IMR-90 (cell line): ENCODE measurements at regions not wholly inside any gene's neighbourhood (a gene's known extent, or its start where the extent isn't known, plus 50 kb on each side); places are given as distances from the start of the nearest gene placed in this dataset.

Source experiments
- ATAC-seq: fragments of 200-7000 bp; cut with Tn5 transposase; 2 replicates; pipeline ENCODE4 v1.9.1; 2020; ENCODE audit warnings: low read depth, mild to moderate bottlenecking, moderate library complexity
- BruUV-seq: library from RNA; stranded (reverse); fragments of 400-500 nt; replicated peaks from 2 replicates; lab custom pipeline; 2021; lab: Mats Ljungman, UMichigan
- CTCF ChIA-PET: fragments of 300-600 bp; formaldehyde crosslinking; extraction: SDS; loops from one replicate; lab custom pipeline; 2021; ENCODE audit warnings: antibody characterized with exemption; lab: Yijun Ruan, JAX
- POLR2A ChIA-PET: fragments of 300-600 bp; sonication (Branson Sonifier 250); formaldehyde crosslinking; loops from one replicate; lab custom pipeline; 2022; ENCODE audit warnings: antibody characterized with exemption; ENCODE audit not compliant: unreplicated experiment; lab: Charles Lee
- DNase-seq: peaks from one replicate; pipeline ENCODE4 v3.0.0; 2013
- H2AFZ ChIP-seq: replicated peaks from 2 replicates; pipeline ENCODE3; 2013; ENCODE audit warnings: low read length, mild to moderate bottlenecking; ENCODE audit not compliant: poor library complexity
- H2AK5ac ChIP-seq: 2 replicates; pipeline ENCODE4 v1.6.1; 2013; ENCODE audit warnings: low read depth, low read length, inconsistent platforms
- H2AK9ac ChIP-seq: replicated peaks from 2 replicates; pipeline ENCODE3; 2013; ENCODE audit warnings: mild to moderate bottlenecking, low read depth, low read length, moderate library complexity; ENCODE audit not compliant: poor library complexity
- H2BK120ac ChIP-seq: 2 replicates; pipeline ENCODE4 v1.6.1; 2013; ENCODE audit warnings: low read depth, low read length, inconsistent platforms
- H2BK15ac ChIP-seq: 3 replicates; pipeline ENCODE4 v1.6.1; 2013; ENCODE audit warnings: low read depth, low read length, inconsistent platforms
- H2BK20ac ChIP-seq: 2 replicates; pipeline ENCODE4 v1.6.1; 2013; ENCODE audit warnings: low read depth, mild to moderate bottlenecking, inconsistent platforms, low read length, moderate library complexity
- H2BK5ac ChIP-seq: 2 replicates; pipeline ENCODE4 v1.6.1; 2013; ENCODE audit warnings: mild to moderate bottlenecking, low read depth, low read length, inconsistent platforms; ENCODE audit not compliant: poor library complexity, severe bottlenecking
- H3K14ac ChIP-seq: replicated peaks from 2 replicates; pipeline ENCODE4 v1.6.1; 2013; ENCODE audit warnings: low read depth, low read length, inconsistent platforms
- H3K18ac ChIP-seq: 2 replicates; pipeline ENCODE4 v1.6.1; 2013; ENCODE audit warnings: low read depth, low read length, control low read depth
- H3K23ac ChIP-seq: 2 replicates; pipeline ENCODE4 v1.6.1; 2013; ENCODE audit warnings: low read depth, low read length, inconsistent platforms
- H3K27ac ChIP-seq: 2 replicates; pipeline ENCODE4 v1.5.1; 2013; ENCODE audit warnings: mild to moderate bottlenecking, control low read depth, low read length; ENCODE audit not compliant: insufficient read depth
- H3K27me3 ChIP-seq: 2 replicates; pipeline ENCODE4 v1.6.1; 2013; ENCODE audit warnings: low read length; ENCODE audit not compliant: control insufficient read depth, insufficient read depth
- H3K36me3 ChIP-seq: 2 replicates; pipeline ENCODE4 v1.6.1; 2013; ENCODE audit warnings: low read length, mixed read lengths; ENCODE audit not compliant: control insufficient read depth, insufficient read depth
- H3K4ac ChIP-seq: 2 replicates; pipeline ENCODE4 v1.6.1; 2013; ENCODE audit warnings: low read depth, low read length, inconsistent platforms
- H3K4me1 ChIP-seq: 2 replicates; pipeline ENCODE4 v1.6.1; 2013; ENCODE audit warnings: low read length, mixed read lengths; ENCODE audit not compliant: control insufficient read depth, insufficient read depth
- H3K4me2 ChIP-seq: 2 replicates; pipeline ENCODE4 v1.6.1; 2013; ENCODE audit warnings: low read depth, mild to moderate bottlenecking, control low read depth, low read length, moderate library complexity
- H3K4me3 ChIP-seq: 2 replicates; pipeline ENCODE4 v1.5.1; 2013; ENCODE audit warnings: low read depth, mild to moderate bottlenecking, control low read depth, low read length, moderate library complexity; ENCODE audit not compliant: insufficient read depth
- H3K56ac ChIP-seq: 2 replicates; pipeline ENCODE4 v1.6.1; 2013; ENCODE audit warnings: low read length, inconsistent platforms; ENCODE audit not compliant: insufficient read depth; ENCODE audit errors: extremely low read depth
- H3K79me1 ChIP-seq, 2 experiments: 2 replicates each; pipeline ENCODE4 v1.6.1; 2013; ENCODE audit warnings: low read length in 2 of 2, inconsistent platforms in 1 of 2, low read depth in 1 of 2
- H3K9ac ChIP-seq: 2 replicates; pipeline ENCODE4 v1.6.1; 2013; ENCODE audit warnings: low read depth, low read length, control low read depth
- H3K9me1 ChIP-seq: 2 replicates; pipeline ENCODE4 v1.6.1; 2013; ENCODE audit warnings: low read length, inconsistent platforms; ENCODE audit not compliant: insufficient read depth
- H3K9me3 ChIP-seq: 2 replicates; pipeline ENCODE4 v1.6.1; 2013; ENCODE audit warnings: low read length; ENCODE audit not compliant: control insufficient read depth, insufficient read depth
- H4K20me1 ChIP-seq: 2 replicates; pipeline ENCODE4 v1.6.1; 2013; ENCODE audit warnings: low read length, inconsistent platforms; ENCODE audit not compliant: insufficient read depth
- H4K5ac ChIP-seq: 2 replicates; pipeline ENCODE4 v1.6.1; 2013; ENCODE audit warnings: mild to moderate bottlenecking, low read depth, low read length, control low read depth
- H4K8ac ChIP-seq, 2 experiments: 2 replicates each; pipeline ENCODE4 v1.6.1; 2013; ENCODE audit warnings: low read depth in 2 of 2, low read length in 2 of 2, control low read depth in 1 of 2, inconsistent platforms in 1 of 2
- H4K91ac ChIP-seq: 2 replicates; pipeline ENCODE4 v1.6.1; 2013; ENCODE audit warnings: low read depth, low read length, inconsistent platforms; ENCODE audit not compliant: insufficient read depth
- CEBPB ChIP-seq: IDR thresholded peaks from 2 replicates; pipeline ENCODE4 v1.6.1; 2012; ENCODE audit warnings: low read depth, low read length, improper control_type of control experiment
- CHD1 ChIP-seq: IDR thresholded peaks from 2 replicates; pipeline ENCODE4 v1.6.1; 2012; ENCODE audit warnings: low read depth, low read length, improper control_type of control experiment
- ELK1 ChIP-seq: fragments of 150-350 bp; IDR thresholded peaks from 2 replicates; pipeline ENCODE4 v1.6.1; 2016; ENCODE audit warnings: low read depth, mild to moderate bottlenecking, low read length, moderate library complexity, borderline replicate concordance
- FOS ChIP-seq: fragments of 150-350 bp; IDR thresholded peaks from 2 replicates; pipeline ENCODE4 v1.6.1; 2016; ENCODE audit warnings: low read depth, low read length
- POLR2A ChIP-seq: IDR thresholded peaks from 2 replicates; pipeline ENCODE4 v1.6.1; 2012; ENCODE audit warnings: mild to moderate bottlenecking, low read depth, low read length
- WGBS, 2 experiments: methylation state at CpG; one replicate each; pipeline versions ENCODE4 v1.1.5 to v1.1.7; 2013; ENCODE audit warnings: missing lambda C conversion rate in 2 of 2; ENCODE audit not compliant: insufficient read length in 1 of 2; ENCODE audit errors: extremely low coverage in 2 of 2; 5-methylcytosine and 5-hydroxymethylcytosine counted together
- dilution Hi-C: fragments of 300-500 bp; cut with HindIII; formaldehyde crosslinking; loops from one replicate; pipeline ENCODE4 v1.14.3; 2018; ENCODE audit warnings: low sequenced_read_pairs; ENCODE audit not compliant: unreplicated experiment
- in situ Hi-C: fragments of 300-500 bp; cut with MboI; formaldehyde crosslinking; loops from 3 replicates; pipeline ENCODE4 v1.14.3; 2019; ENCODE audit warnings: low sequenced_read_pairs, inconsistent platforms, mixed read lengths
- intact Hi-C: fragments of 100-400 bp; cut with micrococcal nuclease; formaldehyde crosslinking; loops from 2 replicates; pipeline ENCODE4 v1.10.0; 2022

- in situ Hi-C loops: no loop called here
- no peak for TF ChIP-seq CHD1
- no peak for TF ChIP-seq FOS
- no peak for TF ChIP-seq ELK1
- TF ChIP-seq POLR2A: no peak
- TF ChIP-seq CEBPB: no peak
- POLR2A ChIA-PET: no interaction called here
Observed at GRCh38 chr1:17994046-17994445, 113.6 kb upstream of the IGSF21 start.

More at GRCh38 chr1:17994046-17994445, 113.6 kb upstream of the IGSF21 start:
- Histone ChIP-seq H2BK20ac (no peak overlapping the region), H3K18ac (no peak overlapping the region), H3K14ac (no peak overlapping the region), H4K5ac (no peak overlapping the region), H2AK5ac (no peak overlapping the region), H4K8ac (no peak overlapping the region), H3K4me1 (no peaks in the 10 kb centered on the region), H4K91ac (no peak overlapping the region), H3K4me3 (no peak overlapping the region), H3K4ac (no peak overlapping the region), H3K9ac (no peak overlapping the region), H3K79me1 (no peaks in the 10 kb centered on the region), H3K9me3 (no peaks in the 10 kb centered on the region), H3K27ac (no peak overlapping the region), H2BK120ac (no peak overlapping the region), H2AK9ac (no peak overlapping the region), H2AFZ (no peak overlapping the region), H3K27me3 (no peaks in the 10 kb centered on the region), H3K23ac (no peak overlapping the region), H2BK15ac (no peak overlapping the region), H3K56ac (no peak overlapping the region), H2BK5ac (no peak overlapping the region), H3K36me3 (no peaks in the 10 kb centered on the region), H3K9me1 (no peaks in the 10 kb centered on the region), H3K4me2 (no peak overlapping the region), H4K20me1 (no peaks in the 10 kb centered on the region)
- intact Hi-C loops (no loop called here), dilution Hi-C loops (no loop called here)
- no peak for DNase-seq
- no peak for ATAC-seq
- WGBS, 2 experiments: 10% methylated on average over 2 of the region's 5 CpGs; no CpG with 5 or more reads in 1 of the 2 experiments
- CTCF ChIA-PET: no interaction called here
- BruUV-seq: no TSS peak
